SJSA1 (cell line): ENCODE measurements at regions not wholly inside any gene's neighbourhood (a gene's known extent, or its start where the extent isn't known, plus 50 kb on each side); places are given as distances from the start of the nearest gene placed in this dataset.

Experiments
- DNase-seq, 2 experiments: peaks; one replicate each; pipeline ENCODE4 v3.0.0-alpha.2; 2015 to 2020; ENCODE audit warnings: low spot score in 2 of 2, low read depth in 1 of 2
- H3K27ac ChIP-seq: fragments of 250-450 bp; sonication (Bioruptor Pico); 2 replicates; pipeline ENCODE4 v1.5.1; 2020; ENCODE audit warnings: mild to moderate bottlenecking, moderate library complexity
- H3K27me3 ChIP-seq: fragments of 250-450 bp; sonication (Bioruptor Pico); replicated peaks from 2 replicates; pipeline ENCODE4 v1.5.1; 2020; ENCODE audit warnings: mild to moderate bottlenecking, moderate library complexity
- H3K36me3 ChIP-seq: fragments of 250-450 bp; sonication (Bioruptor Pico); 2 replicates; pipeline ENCODE4 v1.5.1; 2020; ENCODE audit warnings: mild to moderate bottlenecking
- H3K4me1 ChIP-seq: fragments of 250-450 bp; sonication (Bioruptor Pico); replicated peaks from 2 replicates; pipeline ENCODE4 v1.6.1; 2021; ENCODE audit warnings: mild to moderate bottlenecking
- H3K4me3 ChIP-seq: fragments of 250-450 bp; sonication (Bioruptor Pico); 2 replicates; pipeline ENCODE4 v1.5.1; 2020; ENCODE audit warnings: mild to moderate bottlenecking
- H3K9me3 ChIP-seq: fragments of 250-450 bp; sonication (Bioruptor Pico); replicated peaks from 2 replicates; pipeline ENCODE4 v1.5.1; 2020; ENCODE audit warnings: mild to moderate bottlenecking

DNA sequence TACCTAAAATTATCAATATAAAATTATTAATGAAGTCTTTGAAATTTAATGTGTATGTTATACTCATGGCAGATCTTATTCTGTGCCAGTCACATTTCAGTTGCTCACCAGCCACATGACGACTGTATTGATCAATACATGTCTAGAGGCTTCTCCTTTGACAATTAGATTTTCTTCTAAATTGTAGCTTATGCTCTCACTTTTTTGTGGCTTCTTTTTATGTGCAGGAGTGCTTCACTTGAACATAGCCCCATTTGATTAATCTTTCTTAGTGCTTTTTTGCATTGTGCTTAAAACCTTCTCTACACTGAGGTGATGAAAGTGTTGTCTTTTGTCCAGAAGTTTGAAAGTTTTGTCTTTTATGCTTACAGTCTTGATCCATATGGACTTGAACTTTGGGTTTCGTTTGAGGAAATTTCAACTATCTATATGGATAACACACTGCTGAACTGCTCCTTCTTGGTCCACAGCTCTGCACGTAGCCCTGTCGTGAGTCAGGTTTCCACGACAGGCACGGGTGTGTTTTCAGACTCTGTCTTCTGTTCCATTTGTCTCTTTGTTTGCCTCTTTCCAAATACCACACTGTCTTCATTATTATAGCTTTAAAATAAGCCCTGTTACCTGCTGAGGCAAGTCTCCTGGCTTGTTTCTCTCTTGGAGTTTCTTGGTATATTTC is 393.9 kb upstream of the CFAP20DC start:
- H3K36me3 ChIP-seq: no peaks in the 10 kb centered on the region
- H3K9me3 ChIP-seq: no peaks in the 10 kb centered on the region
- no peak overlapping the region for H3K4me3 ChIP-seq
- no peaks in the 10 kb centered on the region for H3K27me3 ChIP-seq
- H3K27ac ChIP-seq: no peak overlapping the region
- no peak for DNase-seq
- H3K4me1 ChIP-seq: peaks cover 13% of the 10 kb centered on the region

DNA sequence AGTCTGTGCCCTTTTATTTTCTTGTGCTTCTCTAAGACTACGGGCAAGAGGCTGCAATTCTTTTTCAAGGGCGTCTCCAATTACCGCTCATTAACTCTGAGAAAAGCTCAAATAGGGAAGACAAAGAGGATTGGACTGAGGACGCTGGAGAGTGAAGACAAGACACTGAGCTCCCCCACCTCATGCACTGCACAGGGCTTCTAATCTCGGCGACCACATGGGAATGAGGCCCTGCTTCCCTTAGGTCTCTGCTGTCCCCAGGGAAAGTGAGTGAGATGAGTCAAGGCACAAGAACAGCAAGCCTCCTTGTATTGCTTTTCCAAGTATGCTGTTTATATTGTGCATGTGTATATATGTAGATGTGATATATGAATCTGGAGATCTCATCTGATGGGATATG is 392.2 kb upstream of the CFAP20DC start:
- no peak for DNase-seq
- Histone ChIP-seq H3K36me3 (no peaks in the 10 kb centered on the region), H3K27ac (no peak overlapping the region), H3K9me3 (no peaks in the 10 kb centered on the region), H3K4me3 (no peak overlapping the region), H3K27me3 (no peaks in the 10 kb centered on the region), H3K4me1 (peaks cover 8% of the 10 kb centered on the region)

DNA sequence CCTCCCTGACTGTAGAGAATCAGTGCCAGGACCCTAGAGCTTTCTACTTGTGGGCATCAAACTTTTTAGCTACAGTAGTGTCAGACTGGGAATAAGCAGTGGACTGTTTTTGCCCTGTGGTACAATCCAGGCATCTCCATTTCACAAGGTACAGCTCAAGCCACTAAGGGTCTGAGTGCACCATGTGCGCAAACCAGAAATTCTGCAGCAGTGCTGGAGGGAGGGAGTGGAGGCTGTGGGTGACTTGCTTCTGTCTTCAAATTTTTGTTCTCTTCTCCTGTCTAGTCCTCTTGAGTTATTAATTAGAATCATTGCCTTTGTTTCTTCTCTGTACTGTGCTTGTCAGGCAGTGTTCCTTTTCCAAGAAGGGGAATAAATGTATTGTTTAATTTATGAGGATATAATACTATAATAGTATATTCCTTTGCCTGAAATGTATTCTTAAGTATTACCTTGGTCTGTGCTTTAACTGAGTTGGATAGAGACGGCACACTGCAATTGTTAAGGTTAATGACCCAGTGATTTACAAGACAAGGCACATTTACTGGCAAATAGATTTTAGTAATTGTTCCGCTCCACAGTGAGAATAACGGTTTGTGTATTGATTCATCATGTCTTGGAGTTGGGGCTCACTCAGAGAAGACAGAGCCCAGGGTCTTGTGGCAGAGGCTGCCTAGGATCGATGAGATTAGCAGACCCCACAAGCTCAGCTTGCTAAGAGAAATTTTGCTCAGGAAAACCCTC is 390.6 kb upstream of the CFAP20DC start:
- H3K36me3 ChIP-seq: no peaks in the 10 kb centered on the region
- H3K9me3 ChIP-seq: no peaks in the 10 kb centered on the region
- no peak for DNase-seq
- H3K4me3 ChIP-seq: no peak overlapping the region
- H3K27me3 ChIP-seq: no peaks in the 10 kb centered on the region
- no peaks in the 10 kb centered on the region for H3K4me1 ChIP-seq
- no peak overlapping the region for H3K27ac ChIP-seq

- H3K9me3 ChIP-seq: no peaks in the 10 kb centered on the region
- no peak for DNase-seq
- H3K36me3 ChIP-seq: no peaks in the 10 kb centered on the region
- H3K27ac ChIP-seq: no peak overlapping the region
- no peaks in the 10 kb centered on the region for H3K4me1 ChIP-seq
- H3K27me3 ChIP-seq: no peaks in the 10 kb centered on the region
- no peak overlapping the region for H3K4me3 ChIP-seq
These were observed 388.7 kb upstream of the CFAP20DC start for GRCh38 chr3:59438492-59438891.

- Histone ChIP-seq H3K4me3 (no peak overlapping the region), H3K27me3 (no peaks in the 10 kb centered on the region), H3K4me1 (no peaks in the 10 kb centered on the region), H3K36me3 (no peaks in the 10 kb centered on the region), H3K27ac (no peak overlapping the region), H3K9me3 (no peaks in the 10 kb centered on the region)
- DNase-seq: no peak
These were observed 386.5 kb upstream of the CFAP20DC start for GRCh38 chr3:59436164-59436958.

DNA sequence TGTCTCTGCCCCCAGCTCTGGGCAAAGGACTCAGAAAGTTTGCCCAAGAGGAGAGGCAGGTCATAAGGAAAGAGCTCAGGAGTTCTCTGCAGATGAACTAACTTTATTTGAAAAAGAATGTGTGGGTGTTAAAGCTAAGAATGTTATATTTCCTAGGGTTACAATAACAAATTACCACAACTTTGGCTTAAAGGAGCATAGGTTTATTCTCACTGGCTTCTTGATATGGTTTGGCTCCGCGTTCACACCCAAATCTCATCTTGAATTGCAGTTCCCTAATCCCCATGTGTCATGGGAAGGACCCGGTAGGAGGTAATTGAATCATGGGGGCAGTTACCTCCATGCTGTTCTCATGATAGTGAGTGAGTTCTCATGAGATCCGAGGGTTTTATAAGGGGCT is 383.7 kb upstream of the CFAP20DC start:
- no peaks in the 10 kb centered on the region for H3K27me3 ChIP-seq
- H3K4me3 ChIP-seq: no peak overlapping the region
- DNase-seq: no peak
- no peak overlapping the region for H3K27ac ChIP-seq
- no peaks in the 10 kb centered on the region for H3K9me3 ChIP-seq
- H3K4me1 ChIP-seq: no peaks in the 10 kb centered on the region
- no peaks in the 10 kb centered on the region for H3K36me3 ChIP-seq

- H3K27ac ChIP-seq: no peak overlapping the region
- H3K4me3 ChIP-seq: no peak overlapping the region
- no peak for DNase-seq
- no peaks in the 10 kb centered on the region for H3K27me3 ChIP-seq
- H3K9me3 ChIP-seq: no peaks in the 10 kb centered on the region
- H3K36me3 ChIP-seq: no peaks in the 10 kb centered on the region
- peaks cover 3% of the 10 kb centered on the region for H3K4me1 ChIP-seq
These were observed 382.8 kb upstream of the CFAP20DC start for GRCh38 chr3:59432665-59433064.

DNA sequence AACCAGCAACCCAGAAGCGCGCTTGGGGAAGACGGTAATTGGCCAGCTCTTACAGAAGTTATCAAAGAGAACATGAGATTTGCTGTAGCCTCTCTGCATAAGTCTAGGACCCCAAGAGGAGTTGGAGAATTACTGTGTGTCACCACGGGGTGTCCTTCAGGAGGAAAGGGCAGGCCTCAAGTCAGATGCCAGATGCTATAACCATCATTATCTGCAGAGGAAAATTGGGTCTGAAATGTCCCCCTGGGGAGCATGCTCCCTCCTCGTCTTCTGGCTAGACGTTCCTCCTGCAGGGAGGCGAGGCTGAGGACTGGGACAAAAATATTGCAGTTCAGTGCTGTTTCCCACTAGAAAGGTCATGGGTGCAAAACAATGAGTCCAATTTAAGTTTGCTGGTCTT is 380.5 kb upstream of the CFAP20DC start:
- H3K9me3 ChIP-seq: no peaks in the 10 kb centered on the region
- no peak overlapping the region for H3K4me3 ChIP-seq
- no peak overlapping the region for H3K27ac ChIP-seq
- H3K4me1 ChIP-seq: peaks cover 26% of the 10 kb centered on the region
- no peak for DNase-seq
- H3K27me3 ChIP-seq: no peaks in the 10 kb centered on the region
- H3K36me3 ChIP-seq: no peaks in the 10 kb centered on the region

DNA sequence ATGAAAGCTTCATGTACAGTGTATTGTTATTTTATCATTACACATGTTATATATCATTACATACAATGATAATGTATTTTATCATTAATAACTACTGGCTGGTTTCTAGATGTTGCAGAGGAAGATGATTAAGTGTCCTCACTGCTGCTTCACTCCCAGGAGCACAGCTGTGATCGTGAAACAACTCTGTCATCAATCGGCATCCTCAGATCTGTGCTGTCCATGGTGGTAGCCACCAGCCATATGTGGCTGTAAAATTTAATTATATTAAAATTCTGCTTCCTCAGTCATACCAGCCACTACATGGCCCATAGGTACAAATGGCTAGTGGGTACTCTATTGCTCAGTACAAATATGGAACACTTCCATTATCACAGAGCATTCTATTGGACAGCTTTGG is 379.4 kb upstream of the CFAP20DC start:
- Histone ChIP-seq H3K27me3 (no peaks in the 10 kb centered on the region), H3K4me1 (peaks cover 37% of the 10 kb centered on the region), H3K9me3 (no peaks in the 10 kb centered on the region), H3K4me3 (no peak overlapping the region), H3K27ac (no peak overlapping the region), H3K36me3 (no peaks in the 10 kb centered on the region)
- DNase-seq: no peak

- no peaks in the 10 kb centered on the region for H3K36me3 ChIP-seq
- H3K27ac ChIP-seq: peak overlapping the region; percentile 59
- peak in 1 of 2 experiments; percentile 73 for DNase-seq
- H3K4me3 ChIP-seq: no peak overlapping the region
- no peaks in the 10 kb centered on the region for H3K27me3 ChIP-seq
- no peaks in the 10 kb centered on the region for H3K9me3 ChIP-seq
- peaks cover 43% of the 10 kb centered on the region for H3K4me1 ChIP-seq
These were observed 377.2 kb upstream of the CFAP20DC start for GRCh38 chr3:59426821-59427565.

GRCh38 chr3:59425942-59426341 is 376.1 kb upstream of the CFAP20DC start:
- peak overlapping the region; percentile 76 for H3K27ac ChIP-seq
- no peaks in the 10 kb centered on the region for H3K36me3 ChIP-seq
- no peaks in the 10 kb centered on the region for H3K27me3 ChIP-seq
- H3K4me1 ChIP-seq: peaks cover 43% of the 10 kb centered on the region
- DNase-seq: no peak
- no peak overlapping the region for H3K4me3 ChIP-seq
- H3K9me3 ChIP-seq: no peaks in the 10 kb centered on the region

DNA sequence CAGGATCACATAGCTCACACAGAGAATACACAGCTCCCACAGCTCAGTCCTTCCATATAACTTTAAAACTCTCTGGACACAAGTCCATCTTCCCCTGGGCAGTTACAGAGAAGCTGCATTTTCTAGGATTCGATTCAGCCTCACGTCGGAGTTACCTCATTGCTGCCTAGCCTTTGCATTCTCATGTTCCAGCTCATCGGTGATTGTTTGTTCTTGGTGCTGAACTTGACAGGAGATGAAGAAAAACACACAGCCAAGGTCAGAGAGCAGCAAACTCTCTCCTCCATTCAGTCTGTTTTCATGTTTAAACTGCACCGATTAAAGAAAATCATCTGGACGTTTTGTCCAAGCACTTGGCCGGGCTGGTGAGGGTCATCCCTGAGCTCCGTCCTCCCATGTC is 375.5 kb upstream of the CFAP20DC start:
- Histone ChIP-seq H3K9me3 (no peaks in the 10 kb centered on the region), H3K27ac (peak overlapping the region; percentile 76), H3K27me3 (no peaks in the 10 kb centered on the region), H3K4me3 (no peak overlapping the region), H3K4me1 (peaks cover 43% of the 10 kb centered on the region), H3K36me3 (no peaks in the 10 kb centered on the region)
- DNase-seq: peak; percentile 47 to 49

GRCh38 chr3:59424268-59425010 is 374.6 kb upstream of the CFAP20DC start:
- Histone ChIP-seq H3K27me3 (no peaks in the 10 kb centered on the region), H3K4me1 (peaks cover 43% of the 10 kb centered on the region), H3K27ac (peak overlapping the region; percentile 76), H3K36me3 (no peaks in the 10 kb centered on the region), H3K4me3 (no peak overlapping the region), H3K9me3 (no peaks in the 10 kb centered on the region)
- peak; percentile 49 to 60 for DNase-seq
